WTC11 (cell line): ENCODE measurements at regions not wholly inside any gene's neighbourhood (a gene's known extent, or its start where the extent isn't known, plus 50 kb on each side); places are given as distances from the start of the nearest gene placed in this dataset.

Experiments
- AFF4 ChIP-seq: sonication (generic); formaldehyde crosslinking; IDR thresholded peaks from 2 replicates; pipeline ENCODE4 v1.8.1; 2023; ENCODE audit warnings: mild to moderate bottlenecking, missing genetic modification reagents, borderline replicate concordance
- ATF3 ChIP-seq: sonication (generic); formaldehyde crosslinking; conservative IDR thresholded peaks from 2 replicates; pipeline ENCODE4 v1.8.1; 2022; ENCODE audit warnings: mild to moderate bottlenecking, missing genetic modification reagents
- ESRRA ChIP-seq: sonication (generic); formaldehyde crosslinking; IDR thresholded peaks from 2 replicates; pipeline ENCODE4 v1.8.1; 2022; ENCODE audit warnings: mild to moderate bottlenecking, missing genetic modification reagents, borderline replicate concordance
- KAT7 ChIP-seq: sonication (generic); formaldehyde crosslinking; IDR thresholded peaks from 2 replicates; pipeline ENCODE4 v1.8.1; 2023; ENCODE audit warnings: missing genetic modification reagents, mild to moderate bottlenecking, borderline replicate concordance
- TP53 ChIP-seq: sonication (generic); formaldehyde crosslinking; IDR thresholded peaks from 2 replicates; pipeline ENCODE4 v1.8.1; 2023; ENCODE audit warnings: mild to moderate bottlenecking, missing genetic modification reagents
- ZNF121 ChIP-seq: sonication (generic); formaldehyde crosslinking; IDR thresholded peaks from 2 replicates; pipeline ENCODE4 v1.8.0; 2023; ENCODE audit warnings: missing genetic modification reagents
- ZNF425 ChIP-seq: fragments of 250-450 bp; sonication (Bioruptor Pico); conservative IDR thresholded peaks from 2 replicates; pipeline ENCODE4 v1.9.0; 2021; ENCODE audit warnings: mild to moderate bottlenecking
- TF ChIP-seq, protein P1 (sequence below): fragments of 200-600 bp; IDR thresholded peaks from 2 replicates; pipeline ENCODE4 v1.8.0; 2022; ENCODE audit warnings: antibody characterized with exemption
- TF ChIP-seq, protein P2 (sequence below): sonication (generic); formaldehyde crosslinking; IDR thresholded peaks from 2 replicates; pipeline ENCODE4 v1.8.1; 2022; ENCODE audit warnings: low read depth, mild to moderate bottlenecking, moderate library complexity, missing genetic modification reagents, borderline replicate concordance

DNA sequence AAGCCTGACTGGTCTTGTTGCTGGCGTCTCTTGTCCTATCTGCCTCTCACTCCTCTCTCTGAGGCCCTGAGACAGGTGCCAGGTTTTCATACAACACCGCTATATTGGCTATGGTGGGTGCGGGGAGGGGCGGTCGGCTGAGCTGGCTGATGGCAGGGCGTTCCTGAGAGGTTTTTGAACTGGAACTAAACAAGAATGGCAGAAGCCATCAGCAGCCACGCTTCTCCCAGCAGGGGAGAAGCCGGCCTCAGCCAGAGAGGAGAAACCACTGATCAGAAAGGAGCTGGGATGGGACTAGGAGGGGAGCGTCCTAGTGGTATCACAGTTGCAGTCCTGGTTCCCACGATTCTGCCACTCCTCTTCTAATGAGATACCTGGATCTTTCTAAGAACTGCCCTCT lies 89.9 kb upstream of the PRR23E start:
- no peak for TF ChIP-seq TP53 (CRISPR knock-in tag)
- TF ChIP-seq, protein P1, sequence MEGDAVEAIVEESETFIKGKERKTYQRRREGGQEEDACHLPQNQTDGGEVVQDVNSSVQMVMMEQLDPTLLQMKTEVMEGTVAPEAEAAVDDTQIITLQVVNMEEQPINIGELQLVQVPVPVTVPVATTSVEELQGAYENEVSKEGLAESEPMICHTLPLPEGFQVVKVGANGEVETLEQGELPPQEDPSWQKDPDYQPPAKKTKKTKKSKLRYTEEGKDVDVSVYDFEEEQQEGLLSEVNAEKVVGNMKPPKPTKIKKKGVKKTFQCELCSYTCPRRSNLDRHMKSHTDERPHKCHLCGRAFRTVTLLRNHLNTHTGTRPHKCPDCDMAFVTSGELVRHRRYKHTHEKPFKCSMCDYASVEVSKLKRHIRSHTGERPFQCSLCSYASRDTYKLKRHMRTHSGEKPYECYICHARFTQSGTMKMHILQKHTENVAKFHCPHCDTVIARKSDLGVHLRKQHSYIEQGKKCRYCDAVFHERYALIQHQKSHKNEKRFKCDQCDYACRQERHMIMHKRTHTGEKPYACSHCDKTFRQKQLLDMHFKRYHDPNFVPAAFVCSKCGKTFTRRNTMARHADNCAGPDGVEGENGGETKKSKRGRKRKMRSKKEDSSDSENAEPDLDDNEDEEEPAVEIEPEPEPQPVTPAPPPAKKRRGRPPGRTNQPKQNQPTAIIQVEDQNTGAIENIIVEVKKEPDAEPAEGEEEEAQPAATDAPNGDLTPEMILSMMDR = no peak
- no peak for TF ChIP-seq ESRRA (CRISPR knock-in tag)
- no peak for TF ChIP-seq ZNF121 (CRISPR knock-in tag)
- no peak for TF ChIP-seq ZNF425 (CRISPR knock-in tag)
- TF ChIP-seq ATF3 (CRISPR knock-in tag) = no peak
- TF ChIP-seq AFF4 (CRISPR knock-in tag) = no peak
- TF ChIP-seq, protein P2, sequence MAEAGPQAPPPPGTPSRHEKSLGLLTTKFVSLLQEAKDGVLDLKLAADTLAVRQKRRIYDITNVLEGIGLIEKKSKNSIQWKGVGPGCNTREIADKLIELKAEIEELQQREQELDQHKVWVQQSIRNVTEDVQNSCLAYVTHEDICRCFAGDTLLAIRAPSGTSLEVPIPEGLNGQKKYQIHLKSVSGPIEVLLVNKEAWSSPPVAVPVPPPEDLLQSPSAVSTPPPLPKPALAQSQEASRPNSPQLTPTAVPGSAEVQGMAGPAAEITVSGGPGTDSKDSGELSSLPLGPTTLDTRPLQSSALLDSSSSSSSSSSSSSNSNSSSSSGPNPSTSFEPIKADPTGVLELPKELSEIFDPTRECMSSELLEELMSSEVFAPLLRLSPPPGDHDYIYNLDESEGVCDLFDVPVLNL (CRISPR knock-in tag) = no peak
- TF ChIP-seq KAT7 = no peak
